ENCODE measurements at regions not wholly inside any gene's neighbourhood (a gene's known extent, or its start where the extent isn't known, plus 50 kb on each side); places are given as distances from the start of the nearest gene placed in this dataset.

- DNase-seq: no peak
Measured at GRCh38 chr11:131056036-131056435, 139.8 kb upstream of the SNX19 start.

GRCh38 chr11:131063638-131064037, 147.4 kb upstream of the SNX19 start:
- no peak for DNase-seq

GRCh38 chr11:131064373-131064991, 148.2 kb upstream of the SNX19 start:
- DNase-seq: peak; percentile 69

DNA sequence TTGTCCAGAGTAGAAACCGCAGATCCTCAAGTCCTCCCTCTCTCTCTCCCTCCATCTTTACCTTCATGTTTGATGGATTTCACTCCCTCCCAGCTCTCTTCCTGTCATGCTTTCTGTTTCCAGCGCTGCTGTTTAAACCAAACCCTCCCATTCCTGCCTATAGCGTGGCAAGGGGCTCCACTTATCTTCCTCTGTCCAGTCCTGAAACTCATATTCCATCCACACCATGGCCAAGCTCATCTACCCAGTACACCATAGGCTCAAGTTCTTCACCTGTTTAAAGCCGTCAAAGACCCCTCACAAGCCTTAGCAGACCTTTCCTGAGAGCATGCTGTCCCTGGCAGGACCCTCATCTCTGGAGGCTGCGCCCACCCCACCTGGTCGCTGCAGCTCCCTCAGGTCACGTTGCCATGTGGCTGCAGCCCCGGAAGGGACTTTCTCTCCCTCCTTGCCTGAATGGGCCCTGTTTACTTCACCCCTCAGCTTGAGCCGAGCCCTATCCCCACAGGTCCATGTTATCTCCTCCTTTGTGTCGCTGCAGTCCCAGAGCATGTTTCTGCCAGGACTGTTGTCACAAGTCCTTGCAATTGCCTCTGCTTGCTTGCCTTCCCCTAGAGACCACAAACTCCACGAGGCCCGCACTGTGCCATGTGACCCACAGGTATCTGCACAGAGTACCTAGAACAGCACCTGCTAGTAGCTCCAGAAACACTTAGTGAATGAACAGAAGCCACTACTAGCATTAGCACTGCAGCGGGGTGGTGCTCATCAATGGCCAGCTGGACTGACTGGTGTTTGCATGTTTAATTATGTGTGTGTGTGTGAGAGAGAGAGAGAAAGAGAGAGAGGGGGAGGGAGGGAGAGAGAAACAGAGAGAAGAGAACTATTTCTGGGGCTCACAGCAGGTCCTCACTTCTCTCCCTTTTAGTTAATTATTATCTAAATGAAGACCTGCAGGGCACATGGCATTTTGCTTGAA, 149.4 kb upstream of the SNX19 start:
- no peak for DNase-seq

DNA sequence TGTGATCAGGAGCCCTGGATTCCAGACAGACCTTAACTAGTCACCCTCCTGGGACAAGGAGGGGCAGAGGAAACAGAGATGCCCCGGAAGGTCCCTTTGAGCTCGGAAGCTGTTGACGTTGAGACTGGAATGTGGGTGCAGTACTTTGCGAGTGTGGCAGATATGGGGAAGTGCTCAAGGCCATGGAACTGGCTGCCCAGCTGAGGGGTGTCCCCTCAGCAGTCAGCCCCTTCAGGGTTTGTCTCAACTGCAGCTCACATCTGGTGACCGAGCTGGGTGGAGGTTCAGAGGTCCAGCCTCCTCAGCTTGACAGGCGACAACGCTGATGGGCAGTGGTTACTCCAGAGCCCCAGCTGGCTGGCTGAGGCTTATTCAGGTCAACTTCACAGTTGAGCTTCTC, 150.3 kb upstream of the SNX19 start:
- DNase-seq: no peak

DNA sequence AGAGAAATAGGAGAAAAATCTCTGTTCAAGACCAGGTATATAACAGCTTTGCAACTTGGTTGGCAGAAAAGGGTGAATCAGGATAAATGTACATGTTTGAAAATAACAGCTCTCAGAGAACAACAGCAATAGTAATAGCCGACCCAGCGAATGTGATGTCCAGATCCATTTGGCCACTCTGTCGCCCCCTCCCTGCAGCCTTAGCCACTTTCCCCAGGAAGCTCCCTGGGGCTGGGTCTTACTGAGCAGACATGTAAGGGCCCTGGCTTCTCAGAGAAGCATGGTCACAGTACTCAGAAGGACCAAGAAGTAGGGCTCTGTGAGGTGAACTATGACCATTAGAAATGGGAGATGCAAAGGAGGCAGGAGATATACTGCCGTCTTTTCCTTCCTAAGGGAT, 154.1 kb upstream of the SNX19 start:
- no peak for DNase-seq

DNA sequence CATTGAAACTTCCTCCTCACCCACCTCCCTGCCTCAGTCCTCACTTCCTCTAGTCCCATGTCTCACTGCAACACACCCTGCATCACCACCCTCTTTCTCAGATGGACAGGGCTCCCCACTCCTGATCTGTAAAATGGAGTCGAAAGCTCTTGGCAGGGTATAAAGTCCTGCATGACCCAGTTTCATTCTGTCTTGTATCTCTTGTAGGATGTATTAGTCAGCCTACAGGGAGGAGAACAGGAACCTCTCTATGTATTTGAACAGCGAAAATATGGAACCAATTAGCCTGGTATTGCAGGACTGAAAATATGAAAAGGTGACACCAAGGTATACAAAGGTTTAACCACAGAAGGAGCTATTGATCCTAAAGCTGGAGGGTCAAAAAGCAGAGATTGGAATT, 156.9 kb upstream of the SNX19 start:
- no peak for DNase-seq

- DNase-seq: no peak
Measured at GRCh38 chr11:131074573-131074972, 158.3 kb upstream of the SNX19 start.

GRCh38 chr11:131077340-131077739, 161.1 kb upstream of the SNX19 start:
- no peak for DNase-seq

DNA sequence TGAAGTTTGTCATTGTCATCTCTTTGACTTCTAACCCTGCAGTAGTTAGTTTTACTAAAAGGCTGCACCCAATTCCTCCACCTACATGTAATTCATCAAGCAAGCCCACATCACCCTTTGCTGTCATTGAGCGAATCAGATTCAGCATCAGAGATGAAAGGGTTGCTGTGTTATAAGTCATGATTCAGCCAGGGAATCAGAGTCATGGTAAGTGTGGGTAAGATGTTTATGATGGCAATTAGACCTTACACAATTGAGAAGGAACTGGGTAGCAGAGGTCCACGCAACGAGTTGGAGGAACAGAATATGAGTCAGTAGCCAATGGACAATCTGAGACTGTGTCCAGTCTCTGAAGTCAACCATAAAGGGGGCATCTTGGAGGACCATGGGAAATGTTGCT, 162.8 kb upstream of the SNX19 start:
- DNase-seq: no peak

- DNase-seq: no peak
Measured at GRCh38 chr11:131089727-131090245, 173.5 kb upstream of the SNX19 start.

DNA sequence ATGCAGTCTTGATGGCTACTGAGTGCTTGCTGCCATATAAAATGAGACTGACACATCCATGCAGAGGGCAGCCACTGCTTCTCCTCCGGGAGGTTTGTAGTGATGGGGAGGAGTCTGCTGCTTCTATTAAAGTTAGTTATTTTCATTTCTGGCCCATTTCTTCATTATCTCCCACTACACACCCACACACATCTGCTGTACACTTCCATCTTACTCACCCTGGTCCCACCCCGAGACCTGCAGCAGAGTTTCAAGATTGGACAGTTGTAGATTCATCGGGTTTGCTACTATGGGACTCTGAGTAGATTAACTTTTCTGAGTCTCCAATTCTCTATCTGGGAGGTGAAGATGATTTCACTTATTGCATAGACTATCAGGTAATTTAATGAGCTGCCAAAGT, 176.2 kb upstream of the SNX19 start:
- no peak for DNase-seq

DNA sequence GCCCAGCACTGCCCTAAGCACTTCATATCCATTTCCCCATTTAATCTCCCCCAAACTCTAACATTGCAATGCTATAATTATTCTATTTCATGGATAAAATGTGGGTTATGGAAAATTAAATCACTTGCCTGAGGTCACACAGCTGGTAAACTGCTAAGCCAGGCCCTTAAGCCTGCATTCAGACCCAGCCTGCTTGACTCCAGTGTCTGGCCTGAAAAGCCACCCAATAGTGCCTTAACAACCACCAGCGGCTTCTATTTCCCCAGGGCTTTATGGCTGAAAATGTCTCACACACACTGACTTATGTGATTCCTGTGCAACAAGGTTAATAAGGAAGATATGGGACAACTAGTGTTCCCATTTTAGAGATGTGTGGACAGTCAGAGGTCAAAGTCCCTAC, 178.5 kb upstream of the SNX19 start:
- DNase-seq: no peak

DNA sequence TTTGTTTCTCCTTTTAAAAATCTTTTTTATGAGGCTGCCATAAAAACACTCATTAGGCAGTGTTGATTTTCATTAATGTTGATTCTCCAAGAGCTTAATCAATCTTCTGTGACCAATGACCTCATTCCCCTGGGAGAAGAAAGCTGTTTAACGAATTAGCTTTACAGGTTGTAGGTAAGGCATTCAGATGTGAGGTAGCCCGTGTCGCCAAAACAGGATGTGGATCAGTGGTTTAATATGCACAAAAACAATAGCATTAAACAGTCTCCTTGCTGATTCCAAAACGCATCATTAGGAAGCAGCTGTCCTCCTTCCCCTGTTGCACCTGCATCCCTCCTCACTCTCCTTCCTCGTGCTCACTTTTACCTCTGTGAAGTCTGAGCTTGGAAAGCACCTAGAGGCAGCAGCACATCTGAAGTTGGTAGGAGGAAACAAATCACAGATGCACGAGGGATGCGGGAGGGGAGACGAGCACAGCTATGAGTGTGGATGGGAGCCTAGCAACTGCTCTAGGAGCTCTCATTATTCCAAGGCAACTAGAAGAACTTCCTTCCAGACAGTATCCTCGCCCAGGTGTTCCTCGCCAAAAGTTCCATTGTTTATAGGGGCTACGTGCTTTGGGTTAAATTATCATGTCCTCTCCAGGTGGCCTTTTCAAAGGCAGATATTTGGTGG, 179.4 kb upstream of the SNX19 start:
- no peak for DNase-seq

GRCh38 chr11:131099013-131099412, 182.7 kb upstream of the SNX19 start:
- no peak for DNase-seq

DNA sequence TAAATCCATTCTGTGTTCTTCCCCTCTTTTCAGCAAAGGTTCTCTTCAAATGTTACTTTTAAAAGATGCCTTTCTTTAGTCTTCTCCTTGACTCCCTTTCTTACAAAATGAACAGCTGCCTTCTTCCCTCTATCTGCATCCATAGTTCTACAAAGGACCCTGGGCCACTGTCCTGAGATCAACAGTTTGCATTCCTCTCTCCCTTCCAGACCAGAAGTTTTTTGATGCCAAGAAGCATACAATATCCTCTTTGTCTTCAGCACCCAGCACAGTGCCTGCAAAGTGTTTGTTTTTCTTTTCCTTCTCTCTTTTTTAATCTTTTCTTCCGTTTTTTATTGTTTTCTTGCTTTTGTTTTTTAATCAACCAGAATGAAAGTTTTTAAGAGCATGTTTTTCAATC, 183.5 kb upstream of the SNX19 start:
- no peak for DNase-seq

- DNase-seq: no peak
Measured at GRCh38 chr11:131108760-131109159, 192.5 kb upstream of the SNX19 start.

- no peak for DNase-seq
Measured at GRCh38 chr11:131109257-131109656, 193.0 kb upstream of the SNX19 start.

GRCh38 chr11:131109790-131110189, 193.5 kb upstream of the SNX19 start:
- DNase-seq: no peak

DNA sequence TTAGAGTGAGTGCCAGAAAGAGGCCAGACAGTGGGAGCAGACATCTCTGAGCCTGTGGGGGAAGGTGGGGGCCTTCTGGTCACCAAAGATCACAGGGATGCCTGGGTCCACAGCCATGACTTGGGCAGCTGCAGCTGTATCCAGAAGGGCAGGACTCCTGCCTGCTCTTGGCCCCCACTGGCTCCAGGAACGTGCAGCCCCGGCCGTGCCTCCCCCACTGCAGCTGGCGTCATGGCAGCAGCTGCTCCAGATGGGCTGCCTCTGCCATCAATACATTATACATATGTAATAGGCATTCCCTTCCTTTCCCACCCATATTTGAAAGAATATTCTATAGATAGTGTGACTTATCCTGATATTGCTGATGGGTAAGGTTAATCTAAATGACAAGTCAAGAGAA, 195.5 kb upstream of the SNX19 start:
- no peak for DNase-seq

- DNase-seq: no peak
Measured at GRCh38 chr11:131118247-131118646, 202.0 kb upstream of the SNX19 start.

DNA sequence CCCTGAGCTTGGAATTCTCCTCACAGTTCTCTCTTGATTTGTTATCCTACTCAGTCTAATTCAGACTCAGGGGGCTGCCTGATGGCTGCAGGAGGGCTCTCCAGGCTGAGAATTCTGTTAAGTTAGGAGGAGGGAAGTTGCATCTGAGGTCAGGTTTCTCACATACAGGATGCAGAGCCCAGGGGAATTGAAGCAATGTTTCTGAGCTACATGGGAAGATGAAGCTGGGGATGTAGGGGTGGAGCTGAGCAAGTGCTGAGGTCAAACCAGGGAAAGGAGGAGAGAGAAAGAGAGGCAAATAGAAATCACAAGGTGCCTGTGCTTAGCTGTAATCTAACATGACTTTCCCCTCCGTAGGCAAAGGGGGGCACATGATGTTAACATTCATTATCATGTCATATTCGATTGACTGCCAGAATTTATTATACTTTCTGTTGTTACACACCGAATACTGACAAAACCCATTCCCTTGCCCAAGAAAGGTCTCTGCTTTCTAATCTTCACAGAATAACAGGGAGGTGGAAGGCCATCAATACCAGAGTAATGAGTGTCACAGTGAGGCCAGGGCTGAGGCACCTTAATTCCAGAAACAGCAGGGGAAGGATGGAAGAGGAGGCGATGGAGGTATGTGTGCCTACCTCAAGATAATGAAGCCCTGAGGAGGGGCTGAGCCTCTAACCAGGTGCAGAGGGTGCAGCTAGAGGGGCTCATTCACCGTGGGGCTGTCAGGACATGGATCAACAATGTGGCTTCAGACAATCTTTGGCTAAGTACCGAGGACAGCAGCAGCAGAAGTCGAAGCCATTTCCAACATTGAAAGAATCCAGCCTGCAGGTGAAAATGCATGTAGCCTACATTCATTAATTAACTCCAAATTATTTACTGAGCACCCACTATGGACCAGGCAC, 205.4 kb upstream of the SNX19 start:
- no peak for DNase-seq

GRCh38 chr11:131122448-131122847, 206.2 kb upstream of the SNX19 start:
- DNase-seq: no peak

Data from activated CD8-positive, alpha-beta memory T cell treated with anti-CD3 and anti-CD28 coated beads, Interleukin-2, amount 50 U/mL, for 48 hours (primary cell).